ENCODE measurements at regions not wholly inside any gene's neighbourhood (a gene's known extent, or its start where the extent isn't known, plus 50 kb on each side); places are given as distances from the start of the nearest gene placed in this dataset.

GRCh38 chr5:82332064-82332855, 54.1 kb upstream of the RPS23 start:
- no peak for DNase-seq (ENCODE audit: extremely low read depth, low read depth)
- no peak for TF ChIP-seq CTCF (IDR thresholded peaks at IDR 0.05; ENCODE audit: low read depth, low read length)

GRCh38 chr5:82331557-82331956, 53.4 kb upstream of the RPS23 start:
- no peak for DNase-seq (ENCODE audit: extremely low read depth, low read depth)
- TF ChIP-seq CTCF (IDR thresholded peaks at IDR 0.05; ENCODE audit: low read depth, low read length) = no peak

GRCh38 chr5:82330530-82331270, 52.5 kb upstream of the RPS23 start:
- no peak for TF ChIP-seq CTCF (IDR thresholded peaks at IDR 0.05; ENCODE audit: low read depth, low read length)

GRCh38 chr5:82329393-82329792, 51.2 kb upstream of the RPS23 start:
- no peak for TF ChIP-seq CTCF (IDR thresholded peaks at IDR 0.05; ENCODE audit: low read depth, low read length)
- DNase-seq (ENCODE audit: extremely low read depth, low read depth) = no peak

More at GRCh38 chr5:82330530-82331270, 52.5 kb upstream of the RPS23 start:
- no peak for DNase-seq (ENCODE audit: extremely low read depth, low read depth)

All from AG09319 (cell line).